IPS-15b (cell line): ENCODE measurements at regions not wholly inside any gene's neighbourhood (a gene's known extent, or its start where the extent isn't known, plus 50 kb on each side); places are given as distances from the start of the nearest gene placed in this dataset.
"Not testable (repeated sequence)": the region's sequence is repeated elsewhere in the genome, so short reads cannot be mapped to it uniquely, and the experiment has no call there.

Experiments used
- H3K27me3 ChIP-seq: one replicate; pipeline ENCODE4 v1.6.1; 2013; ENCODE audit warnings: low read length; ENCODE audit not compliant: control insufficient read depth, insufficient read depth
- H3K36me3 ChIP-seq: one replicate; pipeline ENCODE4 v1.6.1; 2013; ENCODE audit warnings: low read length; ENCODE audit not compliant: control insufficient read depth, insufficient read depth
- H3K4me1 ChIP-seq: one replicate; pipeline ENCODE4 v1.6.1; 2013; ENCODE audit warnings: mild to moderate bottlenecking, low read length; ENCODE audit not compliant: control insufficient read depth, insufficient read depth
- H3K4me3 ChIP-seq: one replicate; pipeline ENCODE4 v1.5.1; 2013; ENCODE audit warnings: low read depth, low read length
- H3K9ac ChIP-seq: one replicate; pipeline ENCODE4 v1.6.1; 2013; ENCODE audit warnings: low read depth, mild to moderate bottlenecking, low read length
- H3K9me3 ChIP-seq: one replicate; pipeline ENCODE4 v1.6.1; 2013; ENCODE audit warnings: mild to moderate bottlenecking, low read length; ENCODE audit not compliant: control insufficient read depth, insufficient read depth

- no peak overlapping the region for H3K4me3 ChIP-seq
Measured at GRCh38 chr2:204395539-204395938, 149.7 kb upstream of the PARD3B start.

DNA sequence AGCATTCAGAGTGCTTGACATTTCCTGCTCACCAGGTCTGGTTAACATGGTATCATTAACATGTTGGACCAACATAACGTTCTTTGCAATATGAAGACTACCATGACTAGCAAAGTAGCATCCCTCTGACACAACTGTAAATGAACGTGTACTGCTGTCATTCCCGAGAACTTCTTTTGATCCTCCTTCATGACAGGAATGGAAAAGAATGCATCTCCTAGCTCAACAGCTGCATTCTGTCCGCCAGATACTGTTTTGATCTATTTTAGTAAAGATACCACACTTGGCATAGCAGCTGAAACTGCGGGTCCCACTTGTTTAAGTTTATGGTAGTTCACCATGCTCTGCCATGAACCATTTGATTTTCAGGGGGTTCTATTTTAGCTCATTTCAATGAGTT is 144.2 kb upstream of the PARD3B start:
- H3K4me1 ChIP-seq, result no peaks in the 10 kb centered on the region
- no peaks in the 10 kb centered on the region for H3K36me3 ChIP-seq
- H3K27me3 ChIP-seq, result no peaks in the 10 kb centered on the region
- H3K9ac ChIP-seq, result no peak overlapping the region
- no peak overlapping the region for H3K4me3 ChIP-seq
- H3K9me3 ChIP-seq, result no peaks in the 10 kb centered on the region

More at GRCh38 chr2:204395539-204395938, 149.7 kb upstream of the PARD3B start:
- Histone ChIP-seq H3K36me3 (no peaks in the 10 kb centered on the region), H3K27me3 (no peaks in the 10 kb centered on the region), H3K9me3 (no peaks in the 10 kb centered on the region), H3K4me1 (no peaks in the 10 kb centered on the region), H3K9ac (no peak overlapping the region)

DNA sequence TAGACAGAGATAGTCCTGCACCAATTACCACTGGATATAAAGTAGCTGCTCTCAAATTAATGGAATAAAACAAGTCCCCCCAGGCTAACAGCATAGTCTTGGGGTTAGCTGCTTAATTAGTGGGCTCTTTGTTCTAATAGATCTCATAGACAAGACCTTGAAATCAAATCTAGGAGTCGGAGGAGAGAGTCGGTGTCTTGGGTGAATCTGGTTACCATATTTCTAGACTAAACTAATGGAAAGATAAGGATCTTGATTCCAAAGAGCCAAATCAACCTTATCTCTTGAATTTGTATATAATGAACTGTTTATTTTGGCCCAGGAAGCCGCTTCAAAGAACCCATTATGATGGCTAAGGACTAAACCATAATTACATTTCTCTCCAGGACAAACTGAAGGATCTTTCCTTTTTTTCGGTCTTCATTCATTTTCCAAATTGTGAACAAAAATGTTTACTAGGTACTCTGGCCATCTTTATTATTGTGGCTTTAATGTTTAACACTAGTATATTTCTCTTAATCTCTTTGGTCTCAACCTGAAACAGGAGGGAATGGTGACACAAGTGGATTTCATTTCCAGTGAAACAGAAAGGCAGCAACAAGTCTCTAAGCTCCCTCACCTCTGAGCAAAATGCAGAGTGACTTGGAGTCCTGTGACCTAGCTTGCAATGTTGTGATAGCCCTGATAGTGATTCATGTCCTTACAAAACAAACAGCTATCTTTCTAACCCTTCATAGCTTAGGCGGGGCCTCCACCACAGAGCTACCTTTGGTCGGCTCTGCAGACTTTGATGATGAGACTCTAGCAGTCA is 137.9 kb upstream of the PARD3B start:
- no peak overlapping the region for H3K4me3 ChIP-seq
- no peaks in the 10 kb centered on the region for H3K4me1 ChIP-seq
- no peaks in the 10 kb centered on the region for H3K27me3 ChIP-seq
- H3K9ac ChIP-seq, result no peak overlapping the region
- no peaks in the 10 kb centered on the region for H3K9me3 ChIP-seq
- H3K36me3 ChIP-seq, result no peaks in the 10 kb centered on the region

- H3K36me3 ChIP-seq, H3K27me3 ChIP-seq, H3K4me3 ChIP-seq, H3K9me3 ChIP-seq, H3K4me1 ChIP-seq, H3K9ac ChIP-seq: not testable (repeated sequence)
Measured at GRCh38 chr2:204412782-204413181, 132.5 kb upstream of the PARD3B start.

- H3K27me3 ChIP-seq, result no peaks in the 10 kb centered on the region
- H3K4me1 ChIP-seq, result no peaks in the 10 kb centered on the region
- no peak overlapping the region for H3K9ac ChIP-seq
- H3K4me3 ChIP-seq, result no peak overlapping the region
- no peaks in the 10 kb centered on the region for H3K9me3 ChIP-seq
- H3K36me3 ChIP-seq, result no peaks in the 10 kb centered on the region
Measured at GRCh38 chr2:204415406-204416181, 129.7 kb upstream of the PARD3B start.

- Histone ChIP-seq H3K27me3 (no peaks in the 10 kb centered on the region), H3K9me3 (no peaks in the 10 kb centered on the region), H3K9ac (no peak overlapping the region), H3K36me3 (no peaks in the 10 kb centered on the region), H3K4me1 (no peaks in the 10 kb centered on the region), H3K4me3 (no peak overlapping the region)
Measured at GRCh38 chr2:204416236-204416635, 129.0 kb upstream of the PARD3B start.

GRCh38 chr2:204425821-204426220 is 119.5 kb upstream of the PARD3B start:
- H3K4me1 ChIP-seq, result no peaks in the 10 kb centered on the region
- H3K4me3 ChIP-seq, result no peak overlapping the region
- no peaks in the 10 kb centered on the region for H3K27me3 ChIP-seq
- H3K36me3 ChIP-seq, result no peaks in the 10 kb centered on the region
- H3K9ac ChIP-seq, result no peak overlapping the region
- H3K9me3 ChIP-seq, result no peaks in the 10 kb centered on the region

GRCh38 chr2:204428675-204429074 is 116.6 kb upstream of the PARD3B start:
- Histone ChIP-seq H3K27me3 (no peaks in the 10 kb centered on the region), H3K9me3 (no peaks in the 10 kb centered on the region), H3K4me1 (no peaks in the 10 kb centered on the region), H3K4me3 (no peak overlapping the region), H3K36me3 (no peaks in the 10 kb centered on the region), H3K9ac (no peak overlapping the region)

GRCh38 chr2:204431529-204431928 is 113.7 kb upstream of the PARD3B start:
- H3K36me3 ChIP-seq, result no peaks in the 10 kb centered on the region
- no peaks in the 10 kb centered on the region for H3K9me3 ChIP-seq
- H3K9ac ChIP-seq, result no peak overlapping the region
- no peak overlapping the region for H3K4me3 ChIP-seq
- no peaks in the 10 kb centered on the region for H3K27me3 ChIP-seq
- H3K4me1 ChIP-seq, result no peaks in the 10 kb centered on the region

- Histone ChIP-seq H3K27me3 (no peaks in the 10 kb centered on the region), H3K36me3 (no peaks in the 10 kb centered on the region), H3K9me3 (no peaks in the 10 kb centered on the region), H3K4me3 (no peak overlapping the region), H3K9ac (no peak overlapping the region), H3K4me1 (no peaks in the 10 kb centered on the region)
Measured at GRCh38 chr2:204432196-204432595, 113.1 kb upstream of the PARD3B start.

GRCh38 chr2:204434660-204435462 is 110.4 kb upstream of the PARD3B start:
- Histone ChIP-seq H3K4me1 (no peaks in the 10 kb centered on the region), H3K27me3 (no peaks in the 10 kb centered on the region), H3K9me3 (no peaks in the 10 kb centered on the region), H3K4me3 (no peak overlapping the region), H3K36me3 (no peaks in the 10 kb centered on the region), H3K9ac (no peak overlapping the region)
